Fibroblast of skin of left biceps (primary cell): ENCODE measurements at regions not wholly inside any gene's neighbourhood (a gene's known extent, or its start where the extent isn't known, plus 50 kb on each side); places are given as distances from the start of the nearest gene placed in this dataset.
"Not testable (repeated sequence)": the region's sequence is repeated elsewhere in the genome, so short reads cannot be mapped to it uniquely, and the experiment has no call there.

Source experiments
- DNase-seq, 2 experiments: peaks; one replicate each; pipeline ENCODE4 v3.0.0-alpha.2; 2013; ENCODE audit warnings: low read depth in 2 of 2

DNA sequence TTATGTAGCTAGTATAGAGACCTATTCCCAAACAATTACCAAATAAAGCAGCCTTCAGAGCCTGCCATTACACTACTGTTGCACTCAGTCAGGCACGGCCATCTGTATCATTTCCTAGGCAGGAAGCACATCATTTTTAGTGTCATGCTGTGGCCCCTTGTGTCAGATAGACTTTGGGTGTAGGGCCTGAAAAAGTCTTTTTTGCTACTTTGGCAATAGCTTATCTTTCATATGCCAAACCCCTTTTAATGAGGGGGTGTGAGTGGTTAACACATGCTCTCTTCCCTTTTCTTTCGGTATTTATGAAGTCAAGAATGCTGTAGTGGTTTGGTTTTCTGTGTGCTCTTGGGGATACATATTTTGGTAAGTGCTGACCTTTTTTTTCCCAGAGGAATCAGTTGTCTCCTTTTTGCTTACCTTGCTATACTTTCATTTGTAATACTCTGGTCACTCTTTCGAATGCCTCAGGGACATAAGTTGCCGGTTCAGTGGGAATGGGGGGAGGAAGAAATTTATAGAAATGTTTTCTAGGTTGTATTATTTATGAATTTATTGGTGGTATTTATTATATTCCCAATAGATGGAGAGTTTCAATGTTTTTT is 209.8 kb downstream of the CSNK1G3 start:
- DNase-seq: no peak

GRCh38 chr5:123720955-123721354 is 209.0 kb downstream of the CSNK1G3 start:
- DNase-seq: no peak

DNA sequence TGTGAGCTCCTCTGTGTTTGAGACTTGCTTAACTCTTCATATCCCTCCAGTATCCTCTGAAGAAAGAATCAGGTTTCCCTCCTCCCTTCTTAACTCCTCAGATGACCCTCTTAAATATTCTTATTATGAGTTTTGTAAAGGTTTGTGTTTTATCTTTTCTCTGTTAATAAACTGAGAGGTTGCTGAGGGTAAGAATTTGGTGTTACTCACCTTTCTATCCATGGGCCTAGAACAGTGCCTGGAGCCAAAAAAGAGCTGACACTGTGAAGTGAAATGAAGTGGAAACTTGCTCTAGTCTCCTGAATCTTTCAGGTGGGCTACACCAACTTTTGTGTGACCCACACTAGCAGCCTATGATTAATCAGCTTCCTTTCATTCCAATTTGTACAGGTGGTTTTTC is 208.4 kb downstream of the CSNK1G3 start:
- DNase-seq: no peak

DNA sequence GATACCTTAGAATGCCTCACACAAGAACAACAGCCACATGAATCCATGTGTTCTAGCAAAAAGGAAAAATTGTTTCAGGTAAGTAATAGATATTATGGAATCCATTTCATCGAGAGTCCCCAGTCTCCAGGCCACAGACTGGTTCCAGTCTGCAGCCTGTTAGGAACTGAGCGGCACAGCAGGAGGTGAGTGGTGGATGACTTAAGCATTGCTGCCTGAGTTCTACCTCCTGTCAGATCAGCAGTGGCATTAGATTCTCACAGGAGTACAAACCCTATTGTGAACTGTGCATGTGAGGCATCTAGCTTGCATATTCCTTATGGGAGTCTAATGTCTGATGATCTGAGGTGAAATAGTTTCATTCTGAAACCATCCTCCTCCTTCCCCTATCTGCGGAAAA is 207.0 kb downstream of the CSNK1G3 start:
- DNase-seq: no peak

DNA sequence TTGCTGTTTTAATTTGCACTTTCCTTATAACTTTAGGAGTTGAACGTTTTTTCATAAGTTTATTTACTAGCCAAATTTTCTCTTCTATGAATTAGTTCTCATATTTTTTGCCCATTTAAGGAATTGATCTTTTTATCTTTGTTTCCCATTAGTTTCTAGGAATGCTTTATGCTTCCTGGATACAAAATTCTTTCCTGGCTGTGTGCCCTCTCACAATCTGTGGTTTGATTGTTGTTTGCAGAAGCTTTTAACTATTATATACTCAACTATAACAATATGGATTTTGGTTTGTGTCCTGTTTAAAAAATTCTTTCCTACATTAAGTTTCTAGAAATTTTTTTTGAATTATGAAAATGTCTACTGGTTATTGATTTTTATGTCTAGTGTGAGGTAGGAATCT is 206.3 kb downstream of the CSNK1G3 start:
- DNase-seq: no peak

GRCh38 chr5:123717139-123717538 is 205.2 kb downstream of the CSNK1G3 start:
- peak; percentile 57 to 62 for DNase-seq

GRCh38 chr5:123710031-123710430 is 198.1 kb downstream of the CSNK1G3 start:
- no peak for DNase-seq

DNA sequence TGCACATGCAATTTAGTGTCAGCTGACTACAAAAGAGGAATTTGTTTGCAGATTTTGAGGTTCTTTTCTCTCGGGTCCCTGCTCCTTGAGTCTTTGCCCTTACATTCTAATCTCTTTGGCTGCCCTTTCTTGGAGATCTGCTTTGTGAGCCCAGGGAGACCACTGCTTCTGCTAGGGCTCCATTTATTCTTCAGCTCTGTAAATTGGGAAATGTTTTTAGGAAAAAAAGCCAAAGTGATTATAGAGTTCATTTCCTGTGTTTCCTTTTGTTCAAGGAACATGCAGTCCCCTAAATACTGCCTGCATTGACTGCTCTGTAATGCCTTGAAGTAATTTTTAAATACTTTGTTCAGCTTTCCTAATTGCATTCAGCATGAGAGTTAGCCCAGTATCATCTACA is 197.4 kb downstream of the CSNK1G3 start:
- DNase-seq: no peak

- DNase-seq: peak; percentile 97
Measured at GRCh38 chr5:123708074-123708806, 196.3 kb downstream of the CSNK1G3 start.

DNA sequence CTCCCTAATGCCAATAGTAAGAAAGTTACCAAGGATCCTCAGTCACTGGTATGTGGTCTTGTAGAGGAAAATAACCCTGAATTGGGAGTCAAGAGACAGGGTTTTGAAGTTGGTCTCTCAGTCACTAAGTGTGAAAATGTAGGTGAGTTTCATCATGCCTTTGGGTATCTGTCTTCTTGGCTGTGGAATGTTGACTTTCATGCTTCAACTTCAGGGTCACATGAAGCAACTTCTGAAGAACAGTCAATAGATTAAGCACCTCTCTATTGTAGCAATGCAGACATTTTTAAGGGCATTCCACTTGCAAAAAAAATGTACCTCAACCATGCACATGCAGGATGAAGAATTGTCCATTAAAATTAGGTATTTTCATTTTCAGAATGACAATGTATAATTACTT is 194.6 kb downstream of the CSNK1G3 start:
- no peak for DNase-seq

DNA sequence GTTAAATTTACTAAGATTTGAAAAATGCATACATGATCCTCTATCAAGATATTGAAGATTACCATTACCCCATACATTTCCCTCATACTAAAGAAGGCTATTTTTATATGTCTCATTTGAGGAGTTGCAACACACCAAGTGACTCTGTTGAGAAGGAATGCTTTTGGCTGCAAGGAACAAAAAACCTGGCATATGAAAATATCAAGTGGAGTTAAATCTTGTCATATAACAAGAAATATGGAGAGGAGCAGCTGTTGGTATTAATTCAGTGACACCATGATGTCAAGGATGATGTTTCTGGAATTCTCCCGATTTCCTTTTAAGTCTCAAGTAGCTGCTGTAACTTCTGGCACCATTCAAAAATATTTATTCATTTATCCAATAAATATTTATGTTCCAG is 193.8 kb downstream of the CSNK1G3 start:
- DNase-seq: peak; percentile 69 to 76

GRCh38 chr5:123701511-123702200 is 189.7 kb downstream of the CSNK1G3 start:
- no peak for DNase-seq

- peak; percentile 93 to 94 for DNase-seq
Measured at GRCh38 chr5:123700624-123701287, 188.8 kb downstream of the CSNK1G3 start.

GRCh38 chr5:123699571-123699970 is 187.6 kb downstream of the CSNK1G3 start:
- no peak for DNase-seq

GRCh38 chr5:123698937-123699336 is 187.0 kb downstream of the CSNK1G3 start:
- not testable (repeated sequence) for DNase-seq

GRCh38 chr5:123696921-123697341 is 185.0 kb downstream of the CSNK1G3 start:
- DNase-seq: no peak

DNA sequence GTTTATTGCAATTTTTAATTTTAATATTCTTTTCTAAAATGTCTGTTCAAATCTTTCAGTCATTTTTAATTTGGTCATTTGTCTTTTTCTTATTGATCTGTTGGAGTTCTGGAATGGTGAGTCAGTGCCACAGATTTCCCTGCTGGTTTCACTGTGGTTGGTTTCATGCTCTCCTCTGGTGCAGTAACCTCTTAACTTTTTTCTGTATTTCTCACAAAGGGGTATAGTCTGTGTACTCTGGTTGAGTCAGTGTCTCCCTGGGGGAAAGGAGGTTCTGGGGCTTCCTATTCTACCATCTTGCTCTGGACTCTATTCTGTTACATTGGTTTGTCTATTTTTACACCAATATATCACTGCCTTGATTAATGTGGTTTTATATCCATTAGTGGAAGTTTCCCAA is 178.8 kb downstream of the CSNK1G3 start:
- DNase-seq: peak in 1 of 2 experiments; percentile 24

- no peak for DNase-seq
Measured at GRCh38 chr5:123681061-123681460, 169.1 kb downstream of the CSNK1G3 start.

DNA sequence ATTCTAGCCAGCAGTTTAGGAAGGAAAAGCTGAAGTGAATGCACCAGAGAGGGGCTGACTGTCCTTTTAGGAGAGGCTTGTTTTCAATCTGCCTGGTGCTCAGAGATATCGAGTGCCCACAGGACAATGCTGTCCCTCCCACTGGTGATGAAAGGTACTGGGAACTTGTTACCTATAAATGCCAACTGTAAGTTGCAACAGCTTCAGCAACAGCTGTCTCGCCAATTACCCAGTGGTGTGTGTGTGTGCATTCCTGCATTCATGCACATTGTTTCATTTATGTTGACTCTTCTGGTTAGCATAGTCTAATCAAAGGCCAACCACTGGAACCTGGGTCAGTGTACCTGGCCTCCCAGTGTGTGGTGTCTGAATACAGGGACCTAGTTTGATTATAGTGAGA is 161.1 kb downstream of the CSNK1G3 start:
- no peak for DNase-seq

DNA sequence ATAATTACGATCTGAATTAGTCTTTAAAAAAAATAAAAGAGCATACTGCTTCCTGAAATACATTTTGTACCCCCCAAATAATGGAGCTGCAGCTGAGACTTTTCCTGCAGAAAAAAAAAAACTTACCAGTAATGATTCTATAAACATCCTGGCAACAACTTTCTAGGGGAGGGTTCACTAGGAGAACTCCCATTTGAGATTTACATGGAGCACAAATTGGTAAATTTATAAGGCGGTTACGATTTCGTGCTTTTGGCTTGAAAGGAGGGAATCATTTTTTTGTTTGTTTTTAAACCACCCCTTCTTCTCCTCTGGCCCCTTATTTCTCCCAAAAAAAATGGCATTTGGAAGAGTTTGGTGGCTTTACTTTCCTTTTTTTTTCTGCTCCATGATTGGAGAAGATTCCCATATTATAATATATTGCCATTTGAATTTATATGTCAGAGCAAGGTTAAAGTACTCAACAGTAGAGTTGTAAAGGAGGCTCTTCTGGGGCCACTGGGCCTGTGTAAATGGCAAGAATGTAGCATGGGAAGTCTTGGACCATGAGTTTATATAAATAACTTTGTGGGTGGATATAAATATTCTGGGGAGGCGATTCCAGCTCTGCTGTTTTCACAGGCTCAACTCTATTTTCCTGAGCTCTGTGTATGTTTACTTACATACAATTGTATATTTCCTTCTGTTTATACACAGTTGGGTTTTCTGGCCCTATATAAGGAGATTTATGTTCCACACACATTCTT is 159.9 kb downstream of the CSNK1G3 start:
- DNase-seq: no peak

- peak; percentile 13 to 14 for DNase-seq
Measured at GRCh38 chr5:123671042-123671441, 159.1 kb downstream of the CSNK1G3 start.
